NCI-H2029 (cell line): ENCODE measurements at regions not wholly inside any gene's neighbourhood (a gene's known extent, or its start where the extent isn't known, plus 50 kb on each side); places are given as distances from the start of the nearest gene placed in this dataset.

Source experiments
- DNase-seq: peaks from one replicate; lab custom pipeline; 2025; lab: John Stamatoyannopoulos, UW

DNA sequence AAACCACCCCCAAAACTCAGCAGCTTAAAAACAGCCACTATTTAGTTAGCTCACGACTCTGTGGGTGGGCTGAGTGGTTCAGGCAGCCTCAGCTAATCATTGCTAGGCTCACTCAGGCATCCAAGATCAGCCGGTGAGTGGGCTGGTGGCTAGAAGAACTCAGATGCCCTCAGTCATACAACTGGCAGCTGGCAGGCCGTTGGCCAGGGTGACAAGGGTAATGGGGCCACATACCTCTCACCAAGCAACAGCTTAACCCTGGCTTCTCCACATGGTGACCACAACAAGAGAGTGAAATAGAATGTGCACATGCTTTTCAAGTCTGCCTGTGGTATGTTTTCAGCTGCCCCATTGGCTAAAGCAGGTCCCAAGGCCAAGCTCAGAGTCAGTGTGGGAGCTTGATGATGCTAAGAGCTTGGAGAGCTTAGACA is 435.4 kb upstream of the TSHZ3 start:
- DNase-seq, result no peak

DNA sequence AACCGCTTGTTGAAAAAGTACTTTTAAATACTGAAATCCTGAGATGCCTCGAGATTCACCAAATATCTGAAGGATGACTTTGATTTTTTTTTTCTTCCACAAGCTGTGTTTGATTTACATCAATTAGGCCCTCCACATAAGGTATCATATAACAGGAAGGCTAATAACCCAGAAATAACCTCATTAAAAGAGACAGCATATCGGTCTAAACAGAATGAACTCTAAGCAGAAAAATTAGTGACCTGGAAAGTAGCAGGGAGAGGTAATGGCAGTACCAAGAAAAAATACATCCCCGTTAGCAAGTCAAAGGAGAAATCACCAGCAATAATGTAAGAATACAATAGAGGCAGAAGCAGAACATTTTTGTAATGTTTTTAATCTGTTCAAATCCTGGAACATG is 452.4 kb upstream of the TSHZ3 start:
- no peak for DNase-seq

- DNase-seq, result no peak
These were observed 454.7 kb upstream of the TSHZ3 start for GRCh38 chr19:31803835-31804446.

- no peak for DNase-seq
These were observed 455.4 kb upstream of the TSHZ3 start for GRCh38 chr19:31804668-31805067.

DNA sequence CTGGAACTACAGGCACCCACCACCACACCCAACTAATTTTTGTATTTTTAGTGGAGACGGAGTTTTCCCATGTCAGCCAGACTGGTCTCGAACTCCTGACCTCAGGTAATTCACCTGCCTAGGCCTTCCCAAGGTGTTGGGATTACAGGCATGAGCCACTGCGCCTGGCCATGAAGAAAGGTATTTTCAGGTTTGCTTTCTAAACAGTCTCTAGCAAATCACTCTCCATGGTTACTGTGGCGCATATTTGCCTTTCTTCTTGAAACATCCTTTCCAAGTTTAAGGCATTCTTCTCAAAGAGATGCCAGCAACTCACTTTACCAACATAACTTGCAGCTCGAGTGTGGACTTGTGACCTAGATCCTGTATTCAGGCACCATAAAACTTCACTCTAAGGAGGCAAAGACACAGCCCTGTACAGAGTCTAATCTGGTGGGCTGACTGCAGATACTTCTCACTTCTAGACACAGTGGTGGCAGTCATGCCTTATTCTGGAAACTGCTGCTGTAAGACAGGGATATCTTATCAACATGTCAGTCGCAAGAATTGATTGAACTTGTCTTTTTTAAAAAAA is 461.4 kb upstream of the TSHZ3 start:
- DNase-seq, result no peak

GRCh38 chr19:31817971-31818797 is 468.9 kb upstream of the TSHZ3 start:
- DNase-seq, result no peak

DNA sequence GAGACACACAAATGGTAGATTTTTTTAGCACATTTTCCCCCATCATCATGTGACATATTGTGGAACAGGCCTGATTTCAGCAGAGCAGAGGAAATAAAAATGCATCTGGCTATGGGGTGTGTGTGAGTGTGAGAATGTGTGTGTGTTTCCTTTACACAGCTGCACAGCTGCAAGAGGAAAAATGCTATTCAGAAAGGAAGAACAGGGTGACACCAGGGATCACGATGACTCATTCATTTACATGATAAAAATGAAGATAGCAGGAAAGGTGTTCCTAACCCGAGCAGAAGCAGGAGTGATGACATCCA is 469.5 kb upstream of the TSHZ3 start:
- no peak for DNase-seq

- DNase-seq, result no peak
These were observed 470.6 kb upstream of the TSHZ3 start for GRCh38 chr19:31819837-31820236.

DNA sequence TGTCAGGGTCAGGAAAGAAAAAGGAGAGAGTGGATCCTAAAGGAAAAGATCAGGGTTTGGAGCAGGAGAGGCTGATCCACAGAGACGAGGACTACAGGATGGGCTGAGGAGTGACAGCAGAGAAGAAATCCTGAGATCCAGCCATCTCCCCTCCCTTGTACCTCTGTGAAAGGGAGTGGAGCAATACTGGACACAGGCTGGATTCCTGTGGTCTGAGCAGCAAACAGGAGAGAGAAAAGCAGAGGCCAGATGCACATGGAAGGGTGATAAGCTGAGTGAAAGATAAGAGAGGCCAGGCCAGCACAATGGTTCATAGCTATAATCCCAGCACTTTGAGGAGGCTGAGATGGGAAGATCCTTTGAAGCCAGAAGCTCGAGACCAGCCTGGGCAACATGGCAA is 472.1 kb upstream of the TSHZ3 start:
- no peak for DNase-seq

GRCh38 chr19:31825134-31826094 is 476.2 kb upstream of the TSHZ3 start:
- no peak for DNase-seq

DNA sequence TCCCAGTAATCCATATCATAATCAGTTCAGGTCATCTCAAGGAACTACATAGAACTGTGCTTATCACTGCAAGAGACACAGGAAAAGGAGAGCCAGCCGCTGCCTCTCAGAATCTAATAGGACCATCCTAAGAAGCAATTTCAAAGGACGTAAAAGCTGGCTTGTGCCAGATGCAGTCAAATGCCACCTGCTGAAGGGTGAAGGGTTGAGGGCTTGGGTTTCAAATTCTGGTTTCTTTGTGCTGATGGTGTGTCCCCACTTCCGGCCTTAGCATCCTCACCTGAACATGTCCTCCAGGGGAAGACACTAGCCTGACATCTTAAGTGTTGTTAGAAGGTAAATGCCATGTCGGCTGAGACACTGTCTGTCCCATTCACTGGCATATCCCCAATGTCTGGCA is 477.1 kb upstream of the TSHZ3 start:
- DNase-seq, result no peak

DNA sequence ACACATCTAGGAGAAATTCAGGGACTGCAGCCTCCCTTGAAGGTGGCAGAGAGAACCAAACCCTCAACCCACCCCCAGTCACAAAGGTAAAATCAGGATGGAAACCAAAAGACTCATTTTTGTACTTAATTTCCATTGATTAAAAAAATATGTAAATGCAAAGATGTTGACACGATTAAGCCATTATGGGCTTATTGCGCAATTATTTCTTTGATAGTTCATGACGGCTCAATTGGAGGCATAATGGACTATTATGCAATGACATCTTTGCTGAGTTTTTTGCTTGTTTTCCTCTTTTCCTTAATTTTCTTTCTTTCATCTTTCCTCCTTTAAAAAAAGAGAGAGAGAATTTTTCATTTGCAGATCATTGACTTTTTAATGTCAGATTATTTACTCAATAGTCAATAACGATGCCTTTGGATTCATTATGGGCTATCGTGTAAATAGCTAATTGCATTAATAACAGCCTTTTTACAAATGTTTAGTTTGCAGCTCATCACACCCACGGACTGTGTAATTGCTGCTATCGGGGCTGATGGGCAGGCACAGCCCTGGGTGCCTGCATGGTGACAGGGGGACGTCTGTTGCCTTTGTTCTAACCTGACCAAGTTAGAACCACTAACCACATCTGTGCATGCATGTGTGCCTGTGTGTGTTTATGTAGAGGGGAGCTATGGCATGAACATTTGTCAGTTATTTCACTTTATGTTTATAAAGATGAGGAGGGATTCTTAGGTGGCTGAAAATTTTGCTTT is 482.4 kb upstream of the TSHZ3 start:
- DNase-seq, result no peak

- no peak for DNase-seq
These were observed 482.9 kb upstream of the TSHZ3 start for GRCh38 chr19:31832176-31832548.

DNA sequence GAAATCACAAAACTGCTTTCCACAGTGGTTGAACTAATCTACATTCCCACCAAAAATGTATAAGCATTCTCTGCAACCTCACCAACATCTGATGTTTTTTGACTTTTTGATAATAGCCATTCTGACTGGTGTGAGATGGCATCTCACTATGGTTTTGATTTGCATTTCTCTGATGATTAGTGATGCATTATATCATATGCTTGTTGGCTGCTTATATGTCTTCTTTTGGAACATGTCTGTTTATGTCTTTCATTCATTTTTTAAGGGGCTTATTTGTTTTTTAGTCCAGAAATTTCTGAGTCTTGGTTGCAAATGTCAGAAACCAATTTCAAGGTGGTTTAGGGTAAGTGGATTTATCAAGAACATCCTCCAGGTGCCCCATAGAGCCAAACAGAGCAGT is 484.8 kb upstream of the TSHZ3 start:
- DNase-seq, result no peak

- no peak for DNase-seq
These were observed 489.1 kb upstream of the TSHZ3 start for GRCh38 chr19:31838163-31838815.

DNA sequence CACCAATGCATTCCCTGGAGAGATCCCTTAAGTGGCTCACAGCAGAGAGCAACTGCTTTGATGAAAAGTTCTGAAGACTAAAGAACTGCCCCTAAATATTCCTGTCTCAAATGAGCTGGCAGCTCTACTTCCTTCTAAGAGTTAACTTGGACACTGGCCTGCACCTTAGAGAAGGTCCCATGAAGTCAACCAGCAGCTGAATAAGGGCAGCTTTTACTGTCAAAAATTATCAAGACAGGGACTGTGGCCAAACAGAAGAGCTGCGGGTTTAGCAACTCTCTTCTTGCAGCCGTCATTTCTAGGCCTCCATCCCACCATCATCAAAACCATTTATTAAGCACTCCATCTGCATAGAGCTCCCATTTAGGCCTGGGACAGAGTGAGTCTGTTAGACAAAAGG is 491.1 kb upstream of the TSHZ3 start:
- no peak for DNase-seq

GRCh38 chr19:31841755-31842154 is 492.5 kb upstream of the TSHZ3 start:
- no peak for DNase-seq

- DNase-seq, result no peak
These were observed 482.3 kb upstream of the ZNF507 start for GRCh38 chr19:31863122-31863521.

DNA sequence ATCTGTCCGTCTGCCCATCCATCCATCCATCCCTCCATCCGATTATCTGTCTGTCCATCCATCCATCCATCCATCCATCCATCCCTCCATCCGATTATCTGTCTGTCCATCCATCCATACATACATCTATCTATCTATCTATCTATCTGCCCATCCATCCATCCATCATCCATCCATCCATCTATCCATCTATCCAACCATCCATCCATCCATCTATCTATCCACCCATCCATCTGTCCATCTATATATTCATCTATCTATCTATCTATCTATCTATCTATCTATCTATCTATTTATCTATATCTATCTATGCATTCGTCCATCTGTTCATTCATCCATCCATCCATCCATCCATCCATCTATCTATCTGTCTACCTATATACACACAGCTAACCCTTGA is 471.1 kb upstream of the ZNF507 start:
- DNase-seq, result no peak

DNA sequence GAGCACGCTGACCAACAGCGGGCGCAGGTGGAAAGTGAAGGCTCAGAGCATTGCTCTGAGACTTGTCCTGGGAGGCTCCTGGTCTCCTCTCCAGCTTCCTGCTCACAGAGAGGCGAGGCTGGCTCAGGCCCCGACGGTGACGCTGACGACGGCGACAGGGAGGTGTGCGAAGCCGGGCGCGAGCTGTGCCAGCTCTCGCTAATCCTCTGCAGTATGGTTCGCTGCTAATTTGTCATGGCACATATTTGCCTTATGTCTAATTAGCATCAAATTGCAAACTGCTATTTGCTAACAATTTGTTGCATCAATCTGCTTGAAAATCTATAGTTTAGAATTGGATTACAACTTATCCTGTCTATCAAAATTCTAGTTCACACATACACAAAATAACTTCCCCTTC is 469.8 kb upstream of the ZNF507 start:
- no peak for DNase-seq

GRCh38 chr19:31880283-31880682 is 465.1 kb upstream of the ZNF507 start:
- DNase-seq, result no peak
